ENCODE measurements at regions not wholly inside any gene's neighbourhood (a gene's known extent, or its start where the extent isn't known, plus 50 kb on each side); places are given as distances from the start of the nearest gene placed in this dataset.

GRCh38 chr4:125447551-125448290, 133.0 kb downstream of the FAT4 start:
- TF ChIP-seq CTCF (IDR thresholded peaks at IDR 0.05): no peak
- TF ChIP-seq POLR2A (IDR thresholded peaks at IDR 0.05): no peak
